GM10266 (cell line): ENCODE measurements at regions not wholly inside any gene's neighbourhood (a gene's known extent, or its start where the extent isn't known, plus 50 kb on each side); places are given as distances from the start of the nearest gene placed in this dataset.

Source experiments
- DNase-seq: peaks from one replicate; pipeline ENCODE4 v3.0.0; 2012; ENCODE audit errors: extremely low spot score
- CTCF ChIP-seq: IDR thresholded peaks from 2 replicates; pipeline ENCODE4 v1.5.1; 2012; ENCODE audit warnings: mild to moderate bottlenecking, low read depth; ENCODE audit not compliant: control insufficient read depth, insufficient read depth; ENCODE audit errors: missing control alignments

- no peak for DNase-seq
- no peak for TF ChIP-seq CTCF
Observed at GRCh38 chr2:89844221-89844943, 1152.9 kb downstream of the RPIA start.

GRCh38 chr2:89845532-89845931, 1154.1 kb downstream of the RPIA start:
- DNase-seq: no peak
- no peak for TF ChIP-seq CTCF

GRCh38 chr2:89848114-89848513, 1156.6 kb downstream of the RPIA start:
- TF ChIP-seq CTCF: no peak
- peak; percentile 1 for DNase-seq

GRCh38 chr2:89848763-89849368, 1157.4 kb downstream of the RPIA start:
- TF ChIP-seq CTCF: no peak
- DNase-seq: peak; percentile 2

- no peak for TF ChIP-seq CTCF
Observed at GRCh38 chr2:89849731-89850130, 1158.3 kb downstream of the RPIA start.

GRCh38 chr2:89850481-89850880, 1159.0 kb downstream of the RPIA start:
- TF ChIP-seq CTCF: no peak
- DNase-seq: peak; percentile 0

More at GRCh38 chr2:89849731-89850130, 1158.3 kb downstream of the RPIA start:
- DNase-seq: no peak
